Stimulated activated effector memory CD8-positive, alpha-beta T cell treated with anti-CD3 and anti-CD28 coated beads, Interleukin-12 subunit alpha, Interleukin-12 subunit beta, amount 100 ng/mL, for 72 hours (primary cell): ENCODE measurements at regions not wholly inside any gene's neighbourhood (a gene's known extent, or its start where the extent isn't known, plus 50 kb on each side); places are given as distances from the start of the nearest gene placed in this dataset.
"Not testable (repeated sequence)": the region's sequence is repeated elsewhere in the genome, so short reads cannot be mapped to it uniquely, and the experiment has no call there.

Source experiments
- ATAC-seq: fragments of 150-1000 bp; cut with Tn5 transposase; 2 replicates; pipeline ENCODE4 v1.10.0; 2021
- DNase-seq, 2 donors: peaks; one replicate each; pipeline ENCODE4 v3.0.0; 2021 to 2022; ENCODE audit warnings: low spot score in 2 of 2
- H3K27ac Mint-ChIP-seq: one replicate; pipeline ENCODE4 v1.8.0; 2022; ENCODE audit warnings: mild to moderate bottlenecking, mixed read lengths
- H3K36me3 Mint-ChIP-seq: one replicate; pipeline ENCODE4 v1.8.0; 2022; ENCODE audit warnings: mild to moderate bottlenecking, mixed read lengths
- H3K4me1 Mint-ChIP-seq: one replicate; pipeline ENCODE4 v1.8.0; 2022; ENCODE audit warnings: mixed read lengths
- H3K4me3 Mint-ChIP-seq: one replicate; pipeline ENCODE4 v1.8.0; 2022; ENCODE audit warnings: mild to moderate bottlenecking, mixed read lengths
- H3K9me3 Mint-ChIP-seq: one replicate; pipeline ENCODE4 v1.8.0; 2022; ENCODE audit warnings: mixed read lengths

GRCh38 chr4:107483621-107484020 is 236.4 kb downstream of the PAPSS1 start:
- H3K27ac Mint-ChIP-seq, H3K36me3 Mint-ChIP-seq, ATAC-seq, H3K4me3 Mint-ChIP-seq, H3K4me1 Mint-ChIP-seq, H3K9me3 Mint-ChIP-seq, DNase-seq: not testable (repeated sequence)

GRCh38 chr4:107482546-107482945 is 237.5 kb downstream of the PAPSS1 start:
- no peak for DNase-seq
- H3K9me3 Mint-ChIP-seq, result peaks cover 9% of the 10 kb centered on the region
- H3K36me3 Mint-ChIP-seq, result no peaks in the 10 kb centered on the region
- H3K27ac Mint-ChIP-seq, result no peak overlapping the region
- ATAC-seq, result no peak
- no peaks in the 10 kb centered on the region for H3K4me1 Mint-ChIP-seq
- no peak overlapping the region for H3K4me3 Mint-ChIP-seq

GRCh38 chr4:107478327-107478980 is 241.6 kb downstream of the PAPSS1 start:
- Mint-ChIP-seq H3K4me3 (no peak overlapping the region), H3K4me1 (no peaks in the 10 kb centered on the region), H3K27ac (no peak overlapping the region), H3K9me3 (peaks cover 9% of the 10 kb centered on the region), H3K36me3 (no peaks in the 10 kb centered on the region)
- DNase-seq (no peak), ATAC-seq (peak; percentile 11)

GRCh38 chr4:107473126-107473525 is 246.9 kb downstream of the PAPSS1 start:
- DNase-seq, result no peak
- Mint-ChIP-seq H3K9me3 (peaks cover 2% of the 10 kb centered on the region), H3K27ac (no peak overlapping the region), H3K36me3 (no peaks in the 10 kb centered on the region), H3K4me1 (no peaks in the 10 kb centered on the region), H3K4me3 (no peak overlapping the region)
- no peak for ATAC-seq

GRCh38 chr4:107472265-107472948 is 247.6 kb downstream of the PAPSS1 start:
- Mint-ChIP-seq H3K36me3 (no peaks in the 10 kb centered on the region), H3K9me3 (no peaks in the 10 kb centered on the region), H3K27ac (no peak overlapping the region), H3K4me3 (no peak overlapping the region), H3K4me1 (no peaks in the 10 kb centered on the region)
- DNase-seq, result no peak
- ATAC-seq, result no peak

- DNase-seq (no peak), ATAC-seq (no peak)
- no peaks in the 10 kb centered on the region for H3K4me1 Mint-ChIP-seq
- no peak overlapping the region for H3K4me3 Mint-ChIP-seq
- no peaks in the 10 kb centered on the region for H3K9me3 Mint-ChIP-seq
- H3K27ac Mint-ChIP-seq, result no peak overlapping the region
- H3K36me3 Mint-ChIP-seq, result no peaks in the 10 kb centered on the region
Observed at GRCh38 chr4:107470173-107470572, 249.9 kb downstream of the PAPSS1 start.

- DNase-seq, result no peak
Observed at GRCh38 chr4:107468812-107469211, 251.2 kb downstream of the PAPSS1 start.

GRCh38 chr4:107468156-107468555 is 251.9 kb downstream of the PAPSS1 start:
- H3K36me3 Mint-ChIP-seq, result no peaks in the 10 kb centered on the region
- ATAC-seq, result no peak
- H3K4me1 Mint-ChIP-seq, result no peaks in the 10 kb centered on the region
- no peak overlapping the region for H3K4me3 Mint-ChIP-seq
- H3K9me3 Mint-ChIP-seq, result no peaks in the 10 kb centered on the region
- H3K27ac Mint-ChIP-seq, result no peak overlapping the region
- no peak for DNase-seq

More at GRCh38 chr4:107468812-107469211, 251.2 kb downstream of the PAPSS1 start:
- H3K9me3 Mint-ChIP-seq, result no peaks in the 10 kb centered on the region
- no peaks in the 10 kb centered on the region for H3K36me3 Mint-ChIP-seq
- no peak overlapping the region for H3K4me3 Mint-ChIP-seq
- no peak overlapping the region for H3K27ac Mint-ChIP-seq
- ATAC-seq, result no peak
- no peaks in the 10 kb centered on the region for H3K4me1 Mint-ChIP-seq

GRCh38 chr4:107467461-107467860 is 252.6 kb downstream of the PAPSS1 start:
- H3K27ac Mint-ChIP-seq, result no peak overlapping the region
- H3K4me3 Mint-ChIP-seq, result no peak overlapping the region
- DNase-seq, result no peak
- no peaks in the 10 kb centered on the region for H3K9me3 Mint-ChIP-seq
- ATAC-seq, result no peak
- no peaks in the 10 kb centered on the region for H3K36me3 Mint-ChIP-seq
- no peaks in the 10 kb centered on the region for H3K4me1 Mint-ChIP-seq

- DNase-seq, result no peak
- Mint-ChIP-seq H3K36me3 (no peaks in the 10 kb centered on the region), H3K4me1 (no peaks in the 10 kb centered on the region), H3K27ac (no peak overlapping the region), H3K9me3 (peaks cover 5% of the 10 kb centered on the region), H3K4me3 (no peak overlapping the region)
- ATAC-seq, result no peak
Observed at GRCh38 chr4:107458194-107458593, 261.8 kb downstream of the PAPSS1 start.

- no peaks in the 10 kb centered on the region for H3K4me1 Mint-ChIP-seq
- no peaks in the 10 kb centered on the region for H3K9me3 Mint-ChIP-seq
- no peaks in the 10 kb centered on the region for H3K36me3 Mint-ChIP-seq
- no peak overlapping the region for H3K27ac Mint-ChIP-seq
- DNase-seq (no peak), ATAC-seq (no peak)
- H3K4me3 Mint-ChIP-seq, result no peak overlapping the region
Observed at GRCh38 chr4:107453987-107454386, 266.0 kb downstream of the PAPSS1 start.

- Mint-ChIP-seq H3K4me3 (no peak overlapping the region), H3K27ac (no peak overlapping the region), H3K9me3 (no peaks in the 10 kb centered on the region), H3K36me3 (no peaks in the 10 kb centered on the region), H3K4me1 (no peaks in the 10 kb centered on the region)
- ATAC-seq (no peak), DNase-seq (no peak)
Observed at GRCh38 chr4:107452717-107453630, 267.1 kb downstream of the PAPSS1 start.

- Mint-ChIP-seq H3K36me3 (no peaks in the 10 kb centered on the region), H3K27ac (no peak overlapping the region), H3K4me1 (no peaks in the 10 kb centered on the region), H3K9me3 (peaks cover 3% of the 10 kb centered on the region), H3K4me3 (no peak overlapping the region)
- ATAC-seq, result no peak
- DNase-seq, result no peak
Observed at GRCh38 chr4:107449611-107450369, 270.2 kb downstream of the PAPSS1 start.

- no peaks in the 10 kb centered on the region for H3K4me1 Mint-ChIP-seq
- no peak for ATAC-seq
- no peaks in the 10 kb centered on the region for H3K36me3 Mint-ChIP-seq
- DNase-seq, result no peak
- H3K27ac Mint-ChIP-seq, result no peak overlapping the region
- no peak overlapping the region for H3K4me3 Mint-ChIP-seq
- H3K9me3 Mint-ChIP-seq, result peaks cover 9% of the 10 kb centered on the region
Observed at GRCh38 chr4:107442538-107443111, 277.4 kb downstream of the PAPSS1 start.

- Mint-ChIP-seq H3K9me3 (peaks cover 8% of the 10 kb centered on the region), H3K27ac (no peak overlapping the region), H3K4me1 (no peaks in the 10 kb centered on the region), H3K36me3 (no peaks in the 10 kb centered on the region), H3K4me3 (no peak overlapping the region)
- DNase-seq (no peak), ATAC-seq (no peak)
Observed at GRCh38 chr4:107439401-107439800, 280.6 kb downstream of the PAPSS1 start.
